ENCODE measurements at regions not wholly inside any gene's neighbourhood (a gene's known extent, or its start where the extent isn't known, plus 50 kb on each side); places are given as distances from the start of the nearest gene placed in this dataset.

GRCh38 chr18:45512363-45512953 is 102.8 kb upstream of the SLC14A2 start:
- DNase-seq = no peak
- Histone ChIP-seq H3K4me3 (ENCODE audit: control insufficient read depth in 1 of 7, extremely low read depth in 1 of 7, insufficient read depth in 4 of 7, low read depth in 2 of 7, low read length in 6 of 7) (no peak overlapping the region), H3K4me1 (ENCODE audit: control extremely low read depth in 1 of 4, control insufficient read depth in 4 of 4, insufficient read depth in 4 of 4, low read length in 3 of 4) (peaks cover 0 to 10% (median 0%) of the 10 kb centered on the region in 4 experiments), H3K36me3 (ENCODE audit: control insufficient read depth in 4 of 4, insufficient read depth in 4 of 4, low read length in 3 of 4) (no peaks in the 10 kb centered on the region), H3K27me3 (replicated peaks in 2 of 5; ENCODE audit: control insufficient read depth in 4 of 5, insufficient read depth in 5 of 5, low read length in 4 of 5) (no peaks in the 10 kb centered on the region), H3K9me3 (ENCODE audit: control extremely low read depth in 1 of 5, control insufficient read depth in 4 of 5, insufficient read depth in 2 of 5, low read depth in 1 of 5, low read length in 4 of 5) (peaks cover 0 to 5% (median 2%) of the 10 kb centered on the region in 5 experiments), H3K27ac (ENCODE audit: insufficient read depth in 1 of 2, low read depth in 1 of 2, low read length in 2 of 2, poor library complexity in 1 of 2, severe bottlenecking in 2 of 2) (no peak overlapping the region)
- ChIA-PET CTCF (no interaction called here), POLR2A (no interaction called here)
- 94% methylated on average over 4 of the region's 5 CpGs for WGBS (ENCODE audit: insufficient coverage)

GRCh38 chr18:45517181-45517741 is 98.0 kb upstream of the SLC14A2 start:
- 93% methylated on average over 7 of the region's 11 CpGs for WGBS (ENCODE audit: insufficient coverage)
- no peaks in the 10 kb centered on the region for H3K36me3 ChIP-seq (ENCODE audit: control insufficient read depth in 4 of 4, insufficient read depth in 4 of 4, low read length in 3 of 4)
- CTCF ChIA-PET = interaction anchor here (1.1 to 2.2 kb wide), 2 partner anchors 9 to 17 kb away, joined by 3 to 6 read pairs; no protein-coding TSS in a partner anchor

DNA sequence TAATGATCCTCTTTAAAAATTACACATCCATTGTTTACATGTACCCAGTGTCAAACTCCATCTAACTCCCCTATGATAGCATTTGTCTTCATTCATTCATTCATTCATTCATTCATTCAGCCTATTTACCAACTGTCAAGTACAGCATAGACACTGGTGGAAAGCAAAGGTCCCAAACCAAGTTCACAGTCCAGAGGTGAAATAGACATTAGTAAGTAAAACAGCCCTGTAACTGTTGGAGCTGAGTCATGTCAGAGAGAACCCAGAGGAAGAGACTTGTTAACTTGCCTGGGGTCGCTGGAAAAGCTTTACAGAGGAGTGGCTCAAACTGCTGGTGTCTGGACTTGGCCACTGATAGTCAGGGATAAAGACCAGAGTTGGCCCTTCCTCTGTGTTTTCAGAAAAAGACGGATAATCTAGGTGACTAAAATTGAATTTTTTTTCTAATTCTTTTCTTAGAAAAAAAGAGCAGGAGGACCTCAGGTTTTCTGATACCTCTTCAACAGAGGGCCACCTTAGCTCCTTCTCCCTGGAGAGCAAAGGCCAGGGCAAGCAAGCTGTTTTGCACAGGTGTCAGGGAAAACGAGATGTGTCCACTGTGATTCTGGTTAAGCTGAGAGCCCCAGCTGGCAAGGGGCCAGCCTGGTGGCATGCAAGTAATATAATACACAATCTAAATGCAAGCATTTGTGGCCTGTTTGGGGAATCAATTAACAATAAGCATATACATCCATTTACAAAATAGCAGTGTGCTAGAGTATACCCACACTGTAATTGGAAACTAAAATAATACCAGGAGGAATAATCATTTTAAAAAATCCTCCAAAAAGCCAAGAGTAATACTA is 96.7 kb upstream of the SLC14A2 start:
- no peak overlapping the region for H3K4me3 ChIP-seq (ENCODE audit: control insufficient read depth in 1 of 7, extremely low read depth in 1 of 7, insufficient read depth in 4 of 7, low read depth in 2 of 7, low read length in 6 of 7)
- ChIA-PET POLR2A (no interaction called here), CTCF (no interaction called here)
- peak; percentile 8 to 48 (median 35) for DNase-seq
- no peaks in the 10 kb centered on the region for H3K36me3 ChIP-seq (ENCODE audit: control insufficient read depth in 4 of 4, insufficient read depth in 4 of 4, low read length in 3 of 4)
- no peaks in the 10 kb centered on the region for H3K27me3 ChIP-seq (replicated peaks in 2 of 5; ENCODE audit: control insufficient read depth in 4 of 5, insufficient read depth in 5 of 5, low read length in 4 of 5)
- peaks cover 0 to 5% (median 2%) of the 10 kb centered on the region in 5 experiments for H3K9me3 ChIP-seq (ENCODE audit: control extremely low read depth in 1 of 5, control insufficient read depth in 4 of 5, insufficient read depth in 2 of 5, low read depth in 1 of 5, low read length in 4 of 5)
- H3K4me1 ChIP-seq (ENCODE audit: control extremely low read depth in 1 of 4, control insufficient read depth in 4 of 4, insufficient read depth in 4 of 4, low read length in 3 of 4) = peaks cover 0 to 11% (median 9%) of the 10 kb centered on the region in 4 experiments
- 0% methylated on average over 1 of the region's 3 CpGs for WGBS (ENCODE audit: insufficient coverage)
- H3K27ac ChIP-seq (ENCODE audit: insufficient read depth in 1 of 2, low read depth in 1 of 2, low read length in 2 of 2, poor library complexity in 1 of 2, severe bottlenecking in 2 of 2) = peak overlapping the region in 1 of 2 experiments; percentile 7

More at GRCh38 chr18:45517181-45517741, 98.0 kb upstream of the SLC14A2 start:
- Histone ChIP-seq H3K9me3 (ENCODE audit: control extremely low read depth in 1 of 5, control insufficient read depth in 4 of 5, insufficient read depth in 2 of 5, low read depth in 1 of 5, low read length in 4 of 5) (peaks cover 0 to 5% (median 2%) of the 10 kb centered on the region in 5 experiments), H3K4me3 (ENCODE audit: control insufficient read depth in 1 of 7, extremely low read depth in 1 of 7, insufficient read depth in 4 of 7, low read depth in 2 of 7, low read length in 6 of 7) (no peak overlapping the region), H3K27ac (ENCODE audit: insufficient read depth in 1 of 2, low read depth in 1 of 2, low read length in 2 of 2, poor library complexity in 1 of 2, severe bottlenecking in 2 of 2) (no peak overlapping the region), H3K27me3 (replicated peaks in 2 of 5; ENCODE audit: control insufficient read depth in 4 of 5, insufficient read depth in 5 of 5, low read length in 4 of 5) (no peaks in the 10 kb centered on the region), H3K4me1 (ENCODE audit: control extremely low read depth in 1 of 4, control insufficient read depth in 4 of 4, insufficient read depth in 4 of 4, low read length in 3 of 4) (peaks cover 0 to 11% (median 9%) of the 10 kb centered on the region in 4 experiments)
- POLR2A ChIA-PET = no interaction called here
- DNase-seq = no peak

GRCh38 chr18:45519411-45520280 is 95.6 kb upstream of the SLC14A2 start:
- no peaks in the 10 kb centered on the region for H3K36me3 ChIP-seq (ENCODE audit: control insufficient read depth in 4 of 4, insufficient read depth in 4 of 4, low read length in 3 of 4)
- H3K4me1 ChIP-seq (ENCODE audit: control extremely low read depth in 1 of 4, control insufficient read depth in 4 of 4, insufficient read depth in 4 of 4, low read length in 3 of 4) = peaks cover 0 to 11% (median 9%) of the 10 kb centered on the region in 4 experiments
- H3K27ac ChIP-seq (ENCODE audit: insufficient read depth in 1 of 2, low read depth in 1 of 2, low read length in 2 of 2, poor library complexity in 1 of 2, severe bottlenecking in 2 of 2) = no peak overlapping the region
- 98% methylated on average over 6 of the region's 7 CpGs for WGBS (ENCODE audit: insufficient coverage)
- no peak for DNase-seq
- no peaks in the 10 kb centered on the region for H3K27me3 ChIP-seq (replicated peaks in 2 of 5; ENCODE audit: control insufficient read depth in 4 of 5, insufficient read depth in 5 of 5, low read length in 4 of 5)
- CTCF ChIA-PET = no interaction called here
- POLR2A ChIA-PET = no interaction called here
- no peak overlapping the region for H3K4me3 ChIP-seq (ENCODE audit: control insufficient read depth in 1 of 7, extremely low read depth in 1 of 7, insufficient read depth in 4 of 7, low read depth in 2 of 7, low read length in 6 of 7)
- no peaks in the 10 kb centered on the region for H3K9me3 ChIP-seq (ENCODE audit: control extremely low read depth in 1 of 5, control insufficient read depth in 4 of 5, insufficient read depth in 2 of 5, low read depth in 1 of 5, low read length in 4 of 5)

DNA sequence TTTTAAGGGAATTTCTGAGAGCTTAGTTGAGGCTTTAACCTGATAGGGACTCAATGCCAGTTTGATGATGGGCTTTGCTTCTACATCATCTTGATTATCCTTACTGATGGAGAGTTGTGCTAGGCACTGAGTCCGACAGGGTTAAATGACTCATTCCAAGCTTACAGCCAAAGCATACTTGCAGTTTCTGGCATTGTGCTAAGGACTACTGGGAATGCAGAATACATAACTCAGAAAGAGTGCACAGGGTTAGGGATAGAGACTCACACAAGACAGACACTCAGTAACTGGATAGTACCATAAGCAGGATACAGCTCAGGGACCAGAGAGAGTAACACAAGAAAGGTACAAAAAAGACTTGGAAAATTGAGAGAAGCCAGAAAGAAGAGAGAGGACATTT is 94.1 kb upstream of the SLC14A2 start:
- 100% methylated on average over 1 of the region's 1 CpG for WGBS (ENCODE audit: insufficient coverage)
- H3K36me3 ChIP-seq (ENCODE audit: control insufficient read depth in 4 of 4, insufficient read depth in 4 of 4, low read length in 3 of 4) = no peaks in the 10 kb centered on the region
- H3K27ac ChIP-seq (ENCODE audit: insufficient read depth in 1 of 2, low read depth in 1 of 2, low read length in 2 of 2, poor library complexity in 1 of 2, severe bottlenecking in 2 of 2) = no peak overlapping the region
- peaks cover 0 to 11% (median 9%) of the 10 kb centered on the region in 4 experiments for H3K4me1 ChIP-seq (ENCODE audit: control extremely low read depth in 1 of 4, control insufficient read depth in 4 of 4, insufficient read depth in 4 of 4, low read length in 3 of 4)
- H3K9me3 ChIP-seq (ENCODE audit: control extremely low read depth in 1 of 5, control insufficient read depth in 4 of 5, insufficient read depth in 2 of 5, low read depth in 1 of 5, low read length in 4 of 5) = no peaks in the 10 kb centered on the region
- CTCF ChIA-PET = interaction anchor here (1.6 kb wide), 1 partner anchor 76 kb away, joined by 4 read pairs; no protein-coding TSS in a partner anchor
- DNase-seq = no peak
- no peaks in the 10 kb centered on the region for H3K27me3 ChIP-seq (replicated peaks in 2 of 5; ENCODE audit: control insufficient read depth in 4 of 5, insufficient read depth in 5 of 5, low read length in 4 of 5)
- H3K4me3 ChIP-seq (ENCODE audit: control insufficient read depth in 1 of 7, extremely low read depth in 1 of 7, insufficient read depth in 4 of 7, low read depth in 2 of 7, low read length in 6 of 7) = no peak overlapping the region
- POLR2A ChIA-PET = no interaction called here

DNA sequence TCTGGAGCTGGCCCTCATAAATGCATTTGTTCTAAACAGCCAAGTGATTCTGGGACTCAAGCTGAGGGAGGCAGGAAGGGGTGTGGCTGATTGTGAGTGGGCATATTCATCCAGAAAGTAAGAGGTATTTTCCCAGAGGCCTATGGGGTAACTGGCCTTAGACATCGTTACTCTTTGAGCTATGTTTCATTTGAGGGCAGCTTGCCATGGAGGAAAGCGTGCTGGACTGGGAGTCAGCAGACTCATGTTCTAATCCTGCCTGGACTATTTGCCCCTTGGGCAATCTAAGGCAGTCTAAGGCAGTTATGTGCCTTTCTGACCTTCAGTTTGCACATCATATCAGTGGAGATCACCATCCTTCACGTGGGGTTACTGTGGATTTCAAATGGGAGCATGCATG is 93.5 kb upstream of the SLC14A2 start:
- no peaks in the 10 kb centered on the region for H3K36me3 ChIP-seq (ENCODE audit: control insufficient read depth in 4 of 4, insufficient read depth in 4 of 4, low read length in 3 of 4)
- H3K27me3 ChIP-seq (replicated peaks in 2 of 5; ENCODE audit: control insufficient read depth in 4 of 5, insufficient read depth in 5 of 5, low read length in 4 of 5) = no peaks in the 10 kb centered on the region
- no peak overlapping the region for H3K27ac ChIP-seq (ENCODE audit: insufficient read depth in 1 of 2, low read depth in 1 of 2, low read length in 2 of 2, poor library complexity in 1 of 2, severe bottlenecking in 2 of 2)
- POLR2A ChIA-PET = no interaction called here
- no peaks in the 10 kb centered on the region for H3K9me3 ChIP-seq (ENCODE audit: control extremely low read depth in 1 of 5, control insufficient read depth in 4 of 5, insufficient read depth in 2 of 5, low read depth in 1 of 5, low read length in 4 of 5)
- no peak overlapping the region for H3K4me3 ChIP-seq (ENCODE audit: control insufficient read depth in 1 of 7, extremely low read depth in 1 of 7, insufficient read depth in 4 of 7, low read depth in 2 of 7, low read length in 6 of 7)
- H3K4me1 ChIP-seq (ENCODE audit: control extremely low read depth in 1 of 4, control insufficient read depth in 4 of 4, insufficient read depth in 4 of 4, low read length in 3 of 4) = peaks cover 0 to 11% (median 9%) of the 10 kb centered on the region in 4 experiments
- CTCF ChIA-PET = interaction anchor here (1.6 kb wide), 1 partner anchor 77 kb away, joined by 4 read pairs; no protein-coding TSS in a partner anchor
- DNase-seq = no peak
- 92% methylated on average over 2 of the region's 3 CpGs for WGBS (ENCODE audit: insufficient coverage)
